ENCODE measurements at regions not wholly inside any gene's neighbourhood (a gene's known extent, or its start where the extent isn't known, plus 50 kb on each side); places are given as distances from the start of the nearest gene placed in this dataset.

- TF ChIP-seq POLR2A (IDR thresholded peaks at IDR 0.05) (no peak), CTCF (IDR thresholded peaks at IDR 0.05) (no peak)
Observed at GRCh38 chr1:188466539-188466938, 1637.8 kb downstream of the PLA2G4A start.
